Mucosa of descending colon (tissue), 3 donors: ENCODE measurements at regions not wholly inside any gene's neighbourhood (a gene's known extent, or its start where the extent isn't known, plus 50 kb on each side); places are given as distances from the start of the nearest gene placed in this dataset.
"Not testable (repeated sequence)": the region's sequence is repeated elsewhere in the genome, so short reads cannot be mapped to it uniquely, and the experiment has no call there.

Experiments
- ATAC-seq: fragments of 200-7000 bp; cut with Tn5 transposase; one replicate; pipeline ENCODE4 v1.9.1; 2020; ENCODE audit warnings: mild to moderate bottlenecking, moderate library complexity
- DNase-seq, 3 donors: peaks; one replicate each; pipeline ENCODE4 v3.0.0-alpha.2; 2020
- H3K36me3 ChIP-seq: fragments of 200-600 bp; one replicate; pipeline ENCODE4 v1.8.0; 2021; ENCODE audit warnings: low read depth, mild to moderate bottlenecking
- H3K4me1 ChIP-seq: fragments of 200-600 bp; one replicate; pipeline ENCODE4 v1.8.0; 2021; ENCODE audit warnings: low read depth, mild to moderate bottlenecking
- H3K4me3 ChIP-seq: fragments of 200-600 bp; one replicate; pipeline ENCODE4 v1.8.0; 2021; ENCODE audit warnings: mild to moderate bottlenecking
- H3K9me3 ChIP-seq: fragments of 200-600 bp; one replicate; pipeline ENCODE4 v1.8.0; 2021; ENCODE audit warnings: mild to moderate bottlenecking
- intact Hi-C, 2 donors: fragments of 100-400 bp; cut with DNase I in 1 of 2; cut with micrococcal nuclease in 1 of 2; formaldehyde crosslinking; loops; one replicate each; pipeline versions ENCODE4 v1.11.0 to v1.11.1; 2022; cut with DNase I, micrococcal nuclease
- donor health status: DM: no; HTN: no; CAD: no; lungs with moderate emphysema.
- donor health status: DM: no; HTN: no; CAD: no.
- donor health status: DM: no; HTN: yes; CAD: no.

DNA sequence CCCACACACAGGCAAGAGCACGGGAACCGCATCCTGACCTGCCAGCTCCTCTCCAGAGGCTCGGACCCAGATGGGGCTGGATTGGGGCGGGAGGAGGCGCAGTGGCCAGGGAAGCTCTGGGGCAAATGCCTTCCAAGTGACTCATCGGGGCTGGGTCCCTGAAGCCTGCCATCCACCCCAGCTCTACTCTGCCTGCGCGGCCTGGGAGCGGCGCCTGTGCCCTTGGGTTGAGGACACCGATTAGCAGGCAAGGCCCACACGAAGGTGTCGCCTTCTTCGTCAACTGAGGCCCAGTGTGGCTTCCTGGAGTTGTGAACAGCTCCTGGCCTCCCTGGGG is 4380.3 kb upstream of the TPTE start:
- DNase-seq, H3K4me1 ChIP-seq, H3K9me3 ChIP-seq, intact Hi-C loops, H3K36me3 ChIP-seq, H3K4me3 ChIP-seq: not testable (repeated sequence)
- ATAC-seq: peak; percentile 61

DNA sequence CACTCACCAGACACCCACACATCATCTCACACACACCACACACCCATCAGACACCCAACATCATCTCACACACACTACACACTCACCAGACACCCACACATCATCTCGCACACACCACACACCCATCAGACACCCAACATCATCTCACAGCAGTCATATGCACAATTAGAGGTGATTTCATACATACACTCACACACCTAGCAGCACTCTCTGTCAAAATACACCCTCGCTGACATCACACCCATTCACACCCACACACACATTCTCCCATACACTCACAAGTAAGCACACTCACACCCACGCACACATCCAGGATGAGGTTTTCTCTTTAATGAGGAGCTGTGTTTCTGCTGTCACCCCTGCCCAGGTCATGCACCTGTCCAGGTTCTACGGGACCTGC is 4368.2 kb upstream of the TPTE start:
- H3K36me3 ChIP-seq, ATAC-seq, H3K9me3 ChIP-seq, H3K4me1 ChIP-seq, intact Hi-C loops, DNase-seq, H3K4me3 ChIP-seq: not testable (repeated sequence)

DNA sequence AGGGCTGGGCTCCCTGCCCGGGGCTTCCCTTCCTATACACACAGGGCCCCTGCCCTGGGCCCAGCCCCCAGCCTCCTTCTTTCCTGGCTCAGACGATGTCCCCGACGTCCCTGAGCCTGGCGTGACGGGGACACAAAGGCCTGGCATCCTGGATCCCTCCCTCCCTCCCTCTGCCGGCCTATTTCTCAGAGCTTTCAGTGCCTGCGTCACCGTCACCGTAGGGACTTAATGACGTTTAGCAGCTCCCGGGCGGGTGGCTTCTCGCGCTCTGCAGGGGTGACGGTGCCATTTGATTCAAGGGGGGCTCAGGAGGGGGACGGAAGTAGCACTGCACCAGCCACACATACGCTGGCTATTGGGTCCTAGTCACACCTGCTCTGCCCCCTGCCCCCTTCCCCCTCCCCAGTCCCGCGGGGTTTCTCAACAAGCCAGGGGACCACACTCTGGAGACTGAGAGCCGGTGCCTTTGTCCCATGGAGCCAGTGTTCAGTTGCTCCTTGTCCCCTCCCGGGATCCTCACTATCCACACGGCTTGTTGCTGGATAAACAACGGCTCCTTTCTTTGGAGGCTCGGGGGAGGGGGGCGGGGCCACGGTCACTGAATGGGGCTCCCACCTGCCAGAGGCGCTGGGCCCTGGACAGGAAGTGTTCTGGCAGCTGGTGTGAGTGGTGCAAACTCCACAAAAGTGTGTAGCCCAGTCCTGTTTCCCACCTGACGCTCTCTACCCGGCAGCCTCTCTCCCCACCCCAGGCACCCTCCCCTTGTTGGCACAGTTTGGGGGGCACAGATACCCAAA is 4366.7 kb upstream of the TPTE start:
- H3K4me1 ChIP-seq, H3K9me3 ChIP-seq, H3K36me3 ChIP-seq, H3K4me3 ChIP-seq, intact Hi-C loops: not testable (repeated sequence)
- DNase-seq (peak in 1 of 3 donors; percentile 9), ATAC-seq (peak; percentile 73)

DNA sequence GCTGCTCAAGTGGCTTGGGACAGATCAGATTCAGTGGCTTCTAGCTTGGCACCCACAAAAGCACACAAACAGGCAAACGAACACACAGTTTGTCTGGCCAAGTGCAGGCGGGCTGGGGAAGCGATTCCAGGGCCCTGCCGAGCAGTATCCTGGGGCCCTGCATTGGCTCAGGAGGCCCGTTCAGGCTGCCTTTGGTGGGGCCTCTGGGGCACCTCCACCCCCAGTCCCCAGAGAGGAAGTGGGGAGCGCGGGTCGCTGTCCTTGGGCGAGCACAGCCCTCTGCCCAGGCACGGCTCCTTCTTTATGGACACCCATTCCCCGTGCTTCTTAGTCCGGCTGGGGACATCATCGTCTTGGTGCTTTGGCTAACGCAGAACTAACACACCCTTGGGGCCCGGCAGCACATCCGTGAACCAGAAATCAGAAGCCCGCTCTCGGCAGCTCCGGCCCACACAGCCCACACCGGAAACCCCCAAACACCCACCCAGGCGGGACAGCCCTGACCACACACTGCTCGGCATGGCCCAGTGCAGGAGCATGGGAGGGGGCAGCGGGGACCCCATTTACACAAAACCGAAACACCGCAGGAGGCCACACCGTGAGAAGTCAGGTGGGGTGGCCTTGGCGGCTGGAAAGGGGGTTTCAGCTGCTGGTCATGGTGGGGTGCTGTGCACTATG is 4364.5 kb upstream of the TPTE start:
- intact Hi-C loops, H3K4me3 ChIP-seq, DNase-seq, H3K36me3 ChIP-seq, H3K9me3 ChIP-seq, H3K4me1 ChIP-seq: not testable (repeated sequence)
- peak; percentile 16 for ATAC-seq

DNA sequence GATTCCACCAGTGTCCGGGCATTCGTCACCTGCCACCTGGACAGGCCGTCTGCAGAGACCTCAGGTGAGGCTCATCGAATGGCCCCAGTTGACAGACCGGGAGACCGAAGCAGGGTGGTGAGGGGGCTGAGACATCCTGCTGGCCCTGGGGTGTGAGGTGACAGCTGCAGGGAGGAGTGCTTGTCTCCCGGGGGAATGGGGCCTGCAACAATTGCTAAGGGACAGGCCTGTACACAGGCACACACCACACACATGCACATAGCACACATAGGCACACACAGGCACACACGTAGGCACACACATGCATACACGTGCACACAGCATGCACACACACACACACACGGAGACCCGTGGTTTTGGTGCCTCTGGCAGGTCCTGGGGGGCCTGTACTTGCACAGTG is 4363.9 kb upstream of the TPTE start:
- H3K4me1 ChIP-seq, ATAC-seq, intact Hi-C loops, H3K36me3 ChIP-seq, H3K4me3 ChIP-seq, H3K9me3 ChIP-seq, DNase-seq: not testable (repeated sequence)

DNA sequence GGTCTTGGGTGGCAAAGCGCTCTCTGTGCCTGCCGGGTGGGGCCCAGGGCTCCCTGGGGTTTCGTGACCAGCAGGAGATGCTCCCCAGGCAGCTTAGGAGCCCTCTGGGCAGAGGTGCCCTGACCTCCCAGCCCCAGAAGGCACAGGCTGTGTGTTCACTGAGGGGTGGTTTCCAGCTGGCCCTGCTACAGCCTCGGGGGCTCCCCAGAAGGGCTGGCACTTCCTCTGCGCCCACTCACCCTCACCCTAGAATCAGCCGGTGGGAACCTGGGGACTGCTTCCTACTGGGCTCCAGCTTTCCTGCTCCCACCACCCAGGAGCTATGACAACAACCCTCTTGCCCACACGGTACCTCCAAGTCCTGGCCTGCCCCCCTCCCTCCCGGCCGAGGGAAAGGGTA is 4363.2 kb upstream of the TPTE start:
- ATAC-seq, H3K9me3 ChIP-seq, H3K36me3 ChIP-seq, intact Hi-C loops, H3K4me1 ChIP-seq, DNase-seq, H3K4me3 ChIP-seq: not testable (repeated sequence)
